GM18861 (cell line): ENCODE measurements at regions not wholly inside any gene's neighbourhood (a gene's known extent, or its start where the extent isn't known, plus 50 kb on each side); places are given as distances from the start of the nearest gene placed in this dataset.

Experiments used
- ATAC-seq: cut with Tn5 transposase; IDR thresholded peaks from one replicate; pipeline ENCODE4 v1.9.1; 2021; ENCODE audit not compliant: unreplicated experiment

DNA sequence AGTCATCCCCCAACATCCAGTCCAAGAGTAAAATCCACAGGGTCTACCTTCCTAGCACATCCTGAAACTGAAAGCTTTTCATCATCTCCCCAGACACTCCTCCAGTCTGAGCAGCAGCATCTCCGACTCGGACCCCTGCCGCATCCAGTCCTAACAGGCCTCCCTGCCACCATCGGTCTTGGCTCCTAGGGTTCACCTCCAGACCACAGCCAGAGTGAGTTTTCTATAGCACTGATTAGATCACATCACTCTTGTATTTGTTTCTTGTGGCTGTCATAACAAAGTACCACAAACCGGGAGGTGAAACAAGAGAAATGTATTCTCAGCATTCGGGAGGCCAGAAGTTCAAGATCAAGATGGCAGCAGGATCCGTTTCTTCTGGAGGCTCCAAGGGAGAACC is 187.8 kb downstream of the TOMM20 start:
- ATAC-seq, result no peak

DNA sequence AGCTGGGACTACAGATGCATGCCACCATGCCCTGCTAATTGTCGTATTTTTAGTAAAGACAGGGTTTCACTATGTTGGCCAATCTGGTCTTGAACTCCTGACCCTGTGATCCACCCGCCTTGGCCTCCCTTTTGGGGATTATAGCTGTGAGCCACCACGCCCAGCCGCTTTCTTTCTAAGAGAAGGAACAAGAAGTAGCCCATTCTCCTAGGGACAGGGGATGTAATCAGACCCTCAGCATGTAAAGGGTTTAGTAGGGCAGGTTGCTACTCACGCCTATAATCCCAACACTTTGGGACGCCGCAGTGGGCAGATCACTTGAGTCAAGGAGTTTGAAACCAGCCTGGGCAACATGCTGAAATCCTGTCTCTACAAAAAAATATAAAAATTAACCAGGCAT is 189.7 kb downstream of the TOMM20 start:
- ATAC-seq, result no peak

DNA sequence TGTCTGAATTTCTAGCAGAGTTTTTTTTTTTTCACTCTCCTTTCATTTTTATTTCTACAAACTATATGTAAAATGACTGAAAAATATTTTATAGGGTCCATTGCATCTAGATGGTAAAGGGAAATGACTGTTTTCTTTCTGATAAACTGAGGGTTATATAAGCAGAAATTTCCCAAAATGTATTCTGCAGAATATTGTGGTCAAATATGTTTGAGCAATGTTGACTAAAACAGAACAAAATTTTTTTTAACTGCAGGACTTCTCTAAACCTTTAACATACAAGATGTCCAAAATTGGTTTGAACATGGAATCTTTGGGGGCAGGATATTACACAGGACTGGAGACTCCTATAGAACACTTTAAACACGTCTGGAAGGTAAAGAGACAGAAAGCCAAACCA is 190.5 kb downstream of the TOMM20 start:
- no peak for ATAC-seq

DNA sequence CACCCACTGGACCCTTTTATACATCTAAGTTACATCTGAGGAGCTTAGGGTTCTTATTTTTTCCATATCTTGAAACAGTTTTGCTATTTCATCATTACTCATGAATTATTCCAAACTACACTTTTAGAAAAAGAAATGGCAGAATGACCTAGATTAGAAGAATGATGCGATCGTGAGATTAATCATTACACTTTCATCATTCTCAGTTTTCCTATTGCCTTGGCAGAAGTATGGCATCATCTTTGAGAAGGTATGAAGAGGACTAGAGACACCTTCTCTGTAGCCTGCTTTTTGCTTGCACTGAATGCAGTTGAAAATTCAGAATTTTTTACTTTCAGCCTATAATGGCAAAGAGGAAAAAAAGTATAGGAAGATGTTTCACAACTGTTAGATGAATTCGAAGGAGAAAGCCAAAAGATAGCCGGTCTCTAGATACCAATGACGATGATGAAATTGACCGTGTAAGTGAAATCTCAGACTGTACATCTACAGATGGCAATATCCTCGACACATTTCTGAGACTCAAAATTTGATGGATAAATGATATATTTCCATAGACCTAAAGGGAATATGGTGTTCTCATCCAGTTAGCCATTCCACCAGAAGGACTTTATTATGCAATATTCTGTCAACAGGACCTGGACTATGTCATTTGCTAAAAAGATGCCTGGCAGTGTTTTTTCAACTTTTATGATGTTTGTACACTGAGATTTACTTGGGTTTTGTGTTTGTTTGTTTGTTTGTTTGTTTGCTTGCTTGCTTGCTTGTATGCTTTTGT is 191.8 kb downstream of the TOMM20 start:
- no peak for ATAC-seq

DNA sequence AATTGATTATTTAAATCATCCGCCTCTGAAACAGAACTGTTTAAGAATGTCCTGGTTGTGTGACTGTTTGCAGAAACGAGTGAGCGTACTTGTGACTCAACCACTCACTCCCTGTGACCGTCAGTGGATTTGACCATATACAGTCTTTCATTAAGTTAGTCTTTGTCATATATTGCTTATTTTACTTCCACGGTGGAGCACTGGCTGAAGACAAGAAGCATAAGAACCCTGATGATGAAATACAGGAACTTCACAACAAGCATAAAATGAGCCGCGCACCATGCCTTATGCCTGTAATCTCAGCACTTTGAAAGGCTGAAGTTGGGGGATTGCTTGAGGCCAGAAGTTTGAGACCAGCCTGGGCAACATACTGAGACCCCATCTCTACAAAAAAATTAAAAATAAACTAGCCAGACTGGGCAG is 194.0 kb downstream of the TOMM20 start:
- ATAC-seq, result no peak

DNA sequence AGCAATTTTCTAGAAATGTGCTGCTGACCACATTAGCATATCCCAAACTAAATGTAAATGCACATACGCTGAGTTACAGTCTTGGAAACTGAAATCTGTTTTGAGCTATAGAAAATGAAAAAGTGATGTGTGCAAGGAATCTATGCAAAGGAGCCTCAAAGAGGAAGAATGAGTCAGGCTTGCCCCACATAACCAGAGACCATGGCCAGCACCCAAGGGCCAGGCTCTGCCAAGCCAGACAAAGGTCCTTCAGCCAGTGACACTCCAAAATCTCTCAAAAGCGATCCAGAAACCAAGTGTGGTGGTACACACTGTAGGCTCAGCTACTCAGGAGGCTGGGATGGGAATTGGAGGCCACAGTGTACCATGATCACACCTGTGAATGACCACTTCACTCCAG is 195.2 kb downstream of the TOMM20 start:
- ATAC-seq, result peak; percentile 85

DNA sequence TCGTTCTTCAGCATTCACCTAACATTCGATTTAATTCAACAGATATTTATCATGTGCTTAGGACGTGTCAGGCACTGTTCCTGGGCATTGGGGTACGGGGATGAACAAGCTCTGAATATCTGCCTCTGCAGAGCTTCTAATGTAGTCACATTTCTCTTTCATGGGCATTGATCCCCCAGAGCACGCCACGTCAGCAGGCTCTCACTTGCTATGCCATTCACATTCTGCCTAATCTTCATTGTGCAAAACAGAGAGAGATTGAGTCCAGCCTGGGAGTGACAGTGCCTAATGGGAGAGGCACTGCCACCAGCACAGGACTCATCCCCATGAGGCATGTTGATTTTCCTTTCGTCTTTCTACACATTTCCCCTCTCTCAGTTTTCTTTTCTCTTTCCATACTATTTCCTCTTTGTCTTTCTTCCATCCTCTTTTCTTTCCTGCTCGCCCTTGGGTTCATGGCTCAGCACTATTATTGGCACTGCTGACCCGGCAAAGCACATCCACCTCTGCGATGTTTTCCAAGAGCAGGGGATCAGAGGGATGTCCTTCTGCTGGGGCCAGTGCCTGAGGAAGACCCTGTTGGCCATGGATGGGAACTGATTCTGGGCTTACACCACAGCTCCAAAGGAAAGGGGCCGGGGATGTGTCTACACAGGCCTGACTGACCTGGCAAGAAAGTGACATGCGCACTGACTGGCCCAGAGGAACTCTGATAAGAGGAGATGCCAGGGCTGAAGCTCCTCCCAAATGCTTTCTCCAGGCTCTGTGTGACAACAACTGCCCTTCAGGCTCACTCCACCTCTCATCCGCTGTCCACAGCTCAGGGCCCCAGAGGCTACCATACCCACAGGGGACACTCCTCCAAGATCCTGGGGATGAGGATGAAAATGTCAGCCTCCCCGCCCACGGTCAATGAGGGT is 195.9 kb downstream of the TOMM20 start:
- peak; percentile 5 for ATAC-seq

DNA sequence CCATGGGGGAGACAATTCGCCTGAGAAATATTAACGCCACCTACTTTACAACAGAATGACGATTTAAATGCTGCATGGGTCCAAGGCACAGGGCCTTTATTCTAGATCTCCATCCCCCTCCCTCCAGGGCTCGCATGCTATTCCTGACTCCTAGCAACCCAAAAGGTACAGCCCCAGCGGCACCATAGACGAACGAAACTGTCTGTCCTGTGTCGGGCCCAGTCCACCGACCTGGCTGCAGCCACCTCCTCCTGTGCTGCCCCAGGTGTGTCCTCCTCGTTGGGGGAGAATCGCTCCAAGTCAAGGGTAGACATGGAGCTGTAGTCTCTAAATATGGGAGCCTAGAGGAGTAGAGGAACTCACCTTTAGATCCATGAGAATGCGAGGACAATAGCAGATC is 196.5 kb downstream of the TOMM20 start:
- ATAC-seq, result no peak

DNA sequence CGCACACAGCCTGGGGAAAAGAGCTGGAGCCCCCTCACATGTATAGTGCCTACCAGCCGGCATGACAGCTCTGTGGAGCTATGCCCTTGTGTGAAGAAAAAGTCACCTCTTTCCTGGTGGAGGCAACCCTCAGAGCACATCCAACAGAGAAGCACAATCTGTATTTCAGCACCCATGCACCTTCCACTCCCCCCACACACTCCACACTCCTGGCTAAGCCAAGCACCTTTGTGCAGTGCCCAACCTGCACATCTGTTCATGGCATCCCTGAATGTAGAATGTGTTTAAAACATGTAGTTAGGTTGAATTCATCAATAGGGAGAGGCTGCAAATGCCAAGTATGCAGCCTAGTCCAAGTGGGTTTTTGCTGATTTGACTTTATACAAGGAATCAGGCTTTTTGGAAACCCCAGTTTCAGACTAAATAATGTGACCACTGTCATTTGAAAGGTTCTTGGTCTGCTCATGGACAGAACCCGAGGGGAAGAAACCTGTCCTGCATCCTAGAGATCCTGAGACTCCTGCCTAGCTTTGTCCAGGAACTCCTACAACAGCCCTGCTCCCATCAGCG is 197.1 kb downstream of the TOMM20 start:
- ATAC-seq, result no peak

DNA sequence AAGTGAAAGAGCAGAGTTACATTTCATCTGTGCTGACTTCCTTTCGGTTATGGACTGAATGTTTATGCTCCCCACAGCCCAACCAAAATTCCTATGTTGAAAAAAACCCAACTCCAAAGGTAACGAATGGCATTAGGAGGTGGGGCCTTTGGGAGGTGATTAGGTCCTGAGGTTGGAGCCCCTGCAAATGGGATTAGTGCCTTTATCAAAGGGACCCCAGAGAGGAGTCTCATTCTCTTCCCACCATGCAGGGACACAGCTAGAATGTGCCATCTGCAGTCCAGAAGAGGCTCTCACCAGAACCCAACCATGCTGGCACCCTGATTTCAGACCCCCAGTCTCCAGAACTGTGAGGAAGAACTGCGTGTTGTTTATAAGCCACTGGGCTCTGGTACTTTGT is 199.3 kb downstream of the TOMM20 start:
- no peak for ATAC-seq

DNA sequence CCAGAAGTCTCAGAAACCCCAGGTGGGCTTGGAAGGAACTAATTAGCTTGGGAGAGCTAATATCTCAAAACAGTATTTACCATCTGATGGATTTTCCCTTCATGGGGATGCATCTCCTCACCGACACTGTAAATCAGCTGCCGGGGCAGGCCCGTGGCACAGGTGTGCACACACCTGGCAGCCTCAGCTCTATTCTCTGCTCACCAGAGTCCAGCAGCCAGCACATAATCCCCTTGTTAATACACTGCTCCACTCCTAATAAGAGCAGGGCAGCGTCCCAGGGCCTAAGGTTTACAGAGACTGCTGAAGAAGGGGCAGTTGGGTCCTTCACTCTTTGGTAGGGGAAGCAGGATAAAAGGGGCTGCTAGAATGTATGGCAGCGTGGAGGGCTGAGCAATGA is 200.0 kb downstream of the TOMM20 start:
- no peak for ATAC-seq

DNA sequence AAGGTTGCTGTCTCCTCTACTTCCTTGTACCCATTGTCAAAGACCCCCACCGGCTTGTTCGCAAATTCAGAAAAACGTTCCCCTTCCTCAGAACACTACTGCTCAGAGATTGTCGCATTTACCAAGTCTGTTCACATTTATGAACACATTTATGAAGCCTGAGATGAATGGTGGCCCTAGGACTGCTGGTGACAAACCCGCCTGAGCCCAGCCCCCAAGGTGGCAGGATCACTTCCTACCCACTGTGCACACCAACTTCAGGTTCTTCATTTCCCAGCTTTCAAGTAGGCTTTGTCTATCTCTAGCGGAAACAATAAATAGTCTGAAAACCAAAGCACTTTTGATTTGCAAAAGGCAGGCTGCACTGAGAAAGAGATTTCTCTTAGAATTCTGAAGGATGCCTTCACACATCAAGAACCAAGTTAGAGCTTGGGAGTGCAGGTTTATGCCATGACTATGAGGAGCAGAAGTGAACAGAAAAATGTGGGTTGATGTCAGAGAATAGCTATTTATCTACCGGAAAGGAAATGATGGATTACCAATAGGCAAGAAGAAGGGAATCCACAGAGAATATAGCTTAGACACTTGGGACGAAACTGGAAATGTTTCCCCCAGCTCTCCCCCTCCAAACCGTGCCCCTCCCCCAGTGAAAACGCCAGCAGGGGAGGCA is 200.5 kb downstream of the TOMM20 start:
- no peak for ATAC-seq

DNA sequence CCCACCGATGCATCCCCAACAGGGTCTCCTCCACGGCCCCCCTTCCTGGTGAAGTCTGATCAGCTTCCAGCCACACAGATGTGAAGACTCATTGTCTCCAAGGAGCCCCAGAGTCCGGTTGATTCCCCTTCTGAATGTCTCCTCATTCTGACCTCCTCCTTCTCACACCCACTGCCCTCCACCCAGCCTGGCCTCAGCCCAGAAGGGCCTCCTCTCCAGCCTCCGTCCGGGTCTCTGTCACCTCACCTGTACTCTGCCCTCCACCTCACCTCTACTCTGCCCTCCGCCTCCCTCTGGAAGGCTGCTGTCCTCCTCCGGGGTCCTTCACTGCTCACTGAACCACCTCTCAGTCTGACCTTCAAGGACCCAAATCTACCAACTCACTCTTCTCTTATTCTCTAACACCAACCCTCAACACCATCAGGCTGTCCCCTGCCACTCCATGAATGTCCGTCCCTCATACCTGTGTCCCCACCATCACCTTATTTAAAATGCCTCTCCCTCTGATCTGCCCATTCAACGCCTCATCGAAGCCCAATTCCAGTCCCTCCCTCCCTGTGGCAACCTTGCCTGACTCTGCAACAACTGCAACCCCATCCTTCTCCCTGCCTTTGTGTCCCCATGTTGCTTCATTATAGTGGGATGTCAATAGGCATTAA is 201.2 kb downstream of the TOMM20 start:
- ATAC-seq, result no peak

DNA sequence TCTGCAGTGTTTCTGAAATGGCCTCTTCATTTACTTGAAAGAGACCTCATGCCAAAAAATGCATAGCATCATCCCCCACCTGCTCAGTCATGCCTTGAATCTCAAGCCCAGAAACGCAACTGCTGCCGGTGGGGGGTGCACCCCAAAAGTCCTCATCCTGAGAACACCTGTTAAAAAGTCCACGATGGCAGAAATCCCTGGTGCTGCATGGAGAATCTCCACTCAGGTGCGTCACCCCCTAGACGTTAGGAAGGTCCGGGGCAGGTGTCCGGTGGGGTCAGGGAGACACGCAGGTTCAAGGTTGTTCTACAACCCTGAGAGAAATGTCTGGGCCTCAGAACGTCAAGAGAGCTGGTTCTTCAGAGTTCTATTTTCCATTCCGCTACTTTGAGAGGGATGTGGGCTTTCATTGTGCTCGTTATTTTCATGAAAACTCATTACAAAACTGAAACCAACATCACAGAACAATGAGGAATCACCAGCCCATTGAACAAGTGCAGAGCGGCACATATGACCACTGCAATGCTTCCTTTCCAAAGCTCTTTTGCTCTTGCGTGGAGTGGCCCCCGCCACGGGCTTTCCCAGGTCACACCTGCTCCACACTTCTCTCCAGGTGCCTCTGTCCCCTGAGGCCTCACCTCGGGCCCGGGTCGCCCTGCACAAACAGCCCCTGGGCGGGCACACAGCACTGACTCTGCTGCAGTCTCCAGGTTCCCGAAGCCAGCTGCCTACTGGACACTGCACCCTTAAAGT is 201.9 kb downstream of the TOMM20 start:
- ATAC-seq, result peak; percentile 81

DNA sequence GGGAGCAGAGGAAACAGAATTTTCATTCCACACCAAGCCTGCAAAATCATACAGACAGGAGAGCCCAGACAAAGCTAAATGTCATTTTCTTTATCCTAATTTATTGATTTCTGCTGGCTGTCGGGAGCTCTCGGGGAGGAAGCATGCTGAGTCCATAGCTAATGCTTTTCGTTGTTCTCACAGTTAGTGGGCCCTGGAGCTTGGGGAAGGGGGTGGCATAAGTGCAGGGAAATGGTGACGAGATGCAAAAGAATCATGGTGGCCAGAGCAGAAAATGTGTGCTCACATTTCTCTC is 202.4 kb downstream of the TOMM20 start:
- no peak for ATAC-seq

DNA sequence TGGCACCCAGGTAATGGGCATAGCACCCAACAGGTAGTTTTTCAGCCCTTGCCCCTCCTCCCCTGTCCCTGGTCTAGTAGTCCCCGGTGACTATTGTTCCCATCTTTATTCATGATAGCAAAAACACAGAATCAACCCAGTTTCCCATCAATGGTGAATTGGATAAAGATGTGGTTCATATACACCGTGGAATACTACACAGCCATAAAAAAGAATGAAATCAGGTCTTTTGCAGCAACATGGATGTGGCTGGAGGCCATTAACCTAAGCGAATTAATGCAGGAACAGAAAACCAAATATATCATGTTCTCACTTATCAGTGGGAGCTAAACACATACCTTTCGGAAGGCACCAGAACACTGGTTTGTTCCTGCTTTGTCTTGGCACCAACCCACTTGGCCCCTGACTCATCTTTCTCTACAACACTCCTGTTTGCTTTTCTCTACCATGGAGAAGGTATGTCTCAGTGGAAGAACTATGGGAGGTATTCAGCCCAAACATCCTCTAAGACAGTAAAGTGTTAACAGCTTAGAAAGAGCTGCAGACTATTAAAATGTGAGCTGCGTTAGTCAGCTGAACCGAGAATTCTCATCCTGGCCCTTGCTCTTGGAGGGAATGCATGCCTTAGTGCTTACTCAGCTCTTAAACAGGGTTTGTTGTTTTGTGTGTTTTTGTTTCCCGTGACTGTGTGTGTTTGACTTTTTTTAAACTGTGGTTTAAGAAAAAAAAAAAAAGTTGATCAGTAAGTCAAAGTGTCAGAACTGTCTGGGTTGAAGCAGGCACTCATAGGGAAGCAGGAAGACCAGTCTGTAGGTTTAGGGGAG is 203.0 kb downstream of the TOMM20 start:
- ATAC-seq, result no peak

DNA sequence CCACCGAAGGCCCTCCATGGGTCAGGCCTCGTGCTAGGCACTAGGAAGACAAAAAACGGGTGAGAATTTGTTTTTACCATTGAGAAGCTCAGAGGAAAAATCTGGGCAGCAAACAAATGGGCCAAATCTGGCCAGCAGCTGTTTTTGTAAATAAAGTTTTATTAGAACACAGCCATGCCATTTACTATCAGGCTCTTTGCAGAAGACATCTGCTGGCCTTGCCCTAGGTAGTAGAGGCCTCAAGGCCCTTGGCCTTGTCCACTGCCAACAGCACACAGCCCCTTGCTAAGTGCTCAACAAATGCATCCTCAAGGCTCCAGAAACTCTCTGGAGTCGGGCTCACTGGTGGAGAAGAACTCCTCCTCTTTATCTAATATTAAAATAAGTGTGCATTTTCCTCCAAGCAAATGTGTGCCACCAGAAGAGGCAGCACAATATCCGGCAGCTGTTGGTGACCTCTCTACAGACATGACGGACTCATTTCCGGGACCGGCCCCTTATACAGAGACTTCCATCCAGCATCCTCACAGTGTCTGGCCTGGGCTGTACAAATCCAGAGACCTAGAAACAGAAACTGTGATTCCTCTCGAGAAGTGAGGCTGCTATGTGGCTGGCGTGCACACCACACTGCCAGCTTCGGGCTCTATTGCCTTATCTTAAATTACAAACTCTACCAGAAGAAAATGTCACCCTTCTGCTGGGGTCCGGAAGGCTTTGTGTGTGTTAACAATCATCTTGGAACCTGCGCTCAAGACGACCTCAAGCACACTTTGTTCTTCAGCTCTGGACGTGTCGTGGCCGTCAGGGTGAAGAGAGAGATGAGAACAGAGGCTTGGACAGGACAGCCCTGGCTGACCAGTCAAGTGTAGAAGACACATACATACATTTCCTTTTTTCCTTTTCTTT is 203.9 kb downstream of the TOMM20 start:
- ATAC-seq, result no peak

DNA sequence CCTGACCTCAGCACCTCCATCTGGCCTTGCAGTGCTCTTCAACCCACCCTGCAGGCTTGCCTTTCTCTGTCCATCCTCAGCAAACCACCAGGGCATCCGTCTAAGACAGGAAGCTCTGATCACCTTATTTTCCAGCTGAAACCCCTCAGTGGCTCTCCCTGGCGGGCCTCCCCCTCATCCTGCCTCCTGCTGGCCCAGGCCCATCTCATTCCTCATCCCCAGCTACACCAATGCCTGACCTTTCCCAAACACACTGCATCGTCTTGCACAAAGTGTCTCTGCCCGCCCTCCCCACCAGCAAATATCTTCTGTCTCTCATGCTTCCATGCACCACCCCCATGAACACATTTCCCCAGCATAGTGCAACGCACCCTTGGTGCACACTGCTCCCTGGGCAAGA is 205.0 kb downstream of the TOMM20 start:
- ATAC-seq, result no peak
